ENCODE measurements at regions not wholly inside any gene's neighbourhood (a gene's known extent, or its start where the extent isn't known, plus 50 kb on each side); places are given as distances from the start of the nearest gene placed in this dataset.

- TF ChIP-seq POLR2A (IDR thresholded peaks at IDR 0.05) (no peak), CTCF (IDR thresholded peaks at IDR 0.05) (no peak), POLR2AphosphoS5 (IDR thresholded peaks at IDR 0.05) (no peak), EP300 (IDR thresholded peaks at IDR 0.05) (no peak)
These were observed 85.4 kb upstream of the TNFAIP3 start for GRCh38 chr6:137781639-137782038.
